Right lobe of liver (tissue), 4 donors: ENCODE measurements at regions not wholly inside any gene's neighbourhood (a gene's known extent, or its start where the extent isn't known, plus 50 kb on each side); places are given as distances from the start of the nearest gene placed in this dataset.

Source experiments
- POLR2A ChIP-seq: fragments of 450-650 bp; IDR thresholded peaks from one replicate; pipeline ENCODE4 v1.6.1; 2017; ENCODE audit warnings: antibody characterized with exemption, mild to moderate bottlenecking
- TF ChIP-seq, protein P1 (sequence below), 4 donors: fragments of 200-600 bp in 3 of 4; fragments of 450-650 bp in 1 of 4; IDR thresholded peaks; one replicate each; pipeline versions ENCODE4 v1.5.1 to v1.8.0; 2016 to 2022; ENCODE audit warnings: antibody characterized with exemption in 4 of 4, mild to moderate bottlenecking in 2 of 4
- donor health status: DM: no; HTN: no; CAD: no.
- donor health status: DM: no; HTN: no; CAD: no.
- donor health status: DM: no; HTN: yes; CAD: no.

- TF ChIP-seq, protein P1, sequence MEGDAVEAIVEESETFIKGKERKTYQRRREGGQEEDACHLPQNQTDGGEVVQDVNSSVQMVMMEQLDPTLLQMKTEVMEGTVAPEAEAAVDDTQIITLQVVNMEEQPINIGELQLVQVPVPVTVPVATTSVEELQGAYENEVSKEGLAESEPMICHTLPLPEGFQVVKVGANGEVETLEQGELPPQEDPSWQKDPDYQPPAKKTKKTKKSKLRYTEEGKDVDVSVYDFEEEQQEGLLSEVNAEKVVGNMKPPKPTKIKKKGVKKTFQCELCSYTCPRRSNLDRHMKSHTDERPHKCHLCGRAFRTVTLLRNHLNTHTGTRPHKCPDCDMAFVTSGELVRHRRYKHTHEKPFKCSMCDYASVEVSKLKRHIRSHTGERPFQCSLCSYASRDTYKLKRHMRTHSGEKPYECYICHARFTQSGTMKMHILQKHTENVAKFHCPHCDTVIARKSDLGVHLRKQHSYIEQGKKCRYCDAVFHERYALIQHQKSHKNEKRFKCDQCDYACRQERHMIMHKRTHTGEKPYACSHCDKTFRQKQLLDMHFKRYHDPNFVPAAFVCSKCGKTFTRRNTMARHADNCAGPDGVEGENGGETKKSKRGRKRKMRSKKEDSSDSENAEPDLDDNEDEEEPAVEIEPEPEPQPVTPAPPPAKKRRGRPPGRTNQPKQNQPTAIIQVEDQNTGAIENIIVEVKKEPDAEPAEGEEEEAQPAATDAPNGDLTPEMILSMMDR (IDR thresholded peaks at IDR 0.05): no peak
- no peak for TF ChIP-seq POLR2A
These were observed 169.8 kb downstream of the TRIM43 start for GRCh38 chr2:95761556-95761955.
